Liver (tissue), 8 donors: ENCODE measurements at regions not wholly inside any gene's neighbourhood (a gene's known extent, or its start where the extent isn't known, plus 50 kb on each side); places are given as distances from the start of the nearest gene placed in this dataset.

Source experiments
- DNase-seq: peaks from one replicate; pipeline ENCODE4 v3.0.0-alpha.2; 2017; ENCODE audit warnings: low spot score
- H3K27ac ChIP-seq, 2 donors: one replicate each; pipeline ENCODE4 v1.7.0; 2013; ENCODE audit warnings: inconsistent platforms in 2 of 2, low read length in 2 of 2, control low read depth in 1 of 2, low read depth in 1 of 2, mild to moderate bottlenecking in 1 of 2
- H3K27me3 ChIP-seq, 4 donors: one replicate each; pipeline versions ENCODE4 v1.6.1 to v1.7.0; 2013; ENCODE audit warnings: low read length in 3 of 4, inconsistent platforms in 1 of 4, mild to moderate bottlenecking in 1 of 4, moderate library complexity in 1 of 4; ENCODE audit not compliant: control insufficient read depth in 4 of 4, insufficient read depth in 4 of 4
- H3K36me3 ChIP-seq, 4 donors: one replicate each; pipeline versions ENCODE4 v1.6.1 to v1.7.0; 2013; ENCODE audit warnings: low read length in 3 of 4, mild to moderate bottlenecking in 3 of 4, low read depth in 1 of 4, moderate library complexity in 1 of 4; ENCODE audit not compliant: control insufficient read depth in 4 of 4, insufficient read depth in 3 of 4
- H3K4me1 ChIP-seq, 4 donors: one replicate each; pipeline versions ENCODE4 v1.6.1 to v1.7.0; 2013; ENCODE audit warnings: low read length in 3 of 4, mild to moderate bottlenecking in 3 of 4, moderate library complexity in 1 of 4; ENCODE audit not compliant: control insufficient read depth in 4 of 4, insufficient read depth in 4 of 4
- H3K4me3 ChIP-seq, 3 donors: one replicate each; pipeline versions ENCODE4 v1.6.1 to v1.7.0; 2013; ENCODE audit warnings: low read length in 3 of 3, control low read depth in 1 of 3, low read depth in 1 of 3, mild to moderate bottlenecking in 1 of 3
- H3K9ac ChIP-seq, 2 donors: one replicate each; pipeline ENCODE4 v1.7.0; 2013; ENCODE audit warnings: low read length in 2 of 2, mild to moderate bottlenecking in 2 of 2, moderate library complexity in 2 of 2, control low read depth in 1 of 2, low read depth in 1 of 2
- H3K9me3 ChIP-seq, 4 donors: one replicate each; pipeline versions ENCODE4 v1.6.1 to v1.7.0; 2013; ENCODE audit warnings: low read length in 3 of 4; ENCODE audit not compliant: control insufficient read depth in 4 of 4
- EGR1 ChIP-seq, 2 donors: IDR thresholded peaks; 2 replicates each; pipeline ENCODE4 v1.6.1; 2016 to 2018; ENCODE audit warnings: antibody characterized with exemption in 2 of 2, low read depth in 2 of 2
- FOXA1 ChIP-seq: IDR thresholded peaks from 2 replicates; pipeline ENCODE4 v1.6.1; 2016; ENCODE audit warnings: antibody characterized with exemption
- GABPA ChIP-seq, 2 donors: IDR thresholded peaks in 1 of 2; conservative IDR thresholded peaks in 1 of 2; 2 replicates each; pipeline ENCODE4 v1.6.1; 2016; ENCODE audit warnings: antibody characterized with exemption in 2 of 2, mild to moderate bottlenecking in 1 of 2, moderate library complexity in 1 of 2
- HNF4A ChIP-seq, 2 donors: conservative IDR thresholded peaks; 2 replicates each; pipeline ENCODE4 v1.6.1; 2016; ENCODE audit warnings: antibody characterized with exemption in 2 of 2, mild to moderate bottlenecking in 2 of 2
- HNF4G ChIP-seq: IDR thresholded peaks from 2 replicates; pipeline ENCODE4 v1.6.1; 2016; ENCODE audit warnings: antibody characterized with exemption
- JUND ChIP-seq, 2 donors: IDR thresholded peaks; 2 replicates each; pipeline ENCODE4 v1.6.1; 2016; ENCODE audit warnings: antibody characterized with exemption in 2 of 2
- RAD21 ChIP-seq, 2 donors: IDR thresholded peaks; 2 replicates each; pipeline ENCODE4 v1.6.1; 2016; ENCODE audit warnings: antibody characterized with exemption in 2 of 2, mild to moderate bottlenecking in 2 of 2
- RXRA ChIP-seq, 2 donors: IDR thresholded peaks; 2 replicates each; pipeline ENCODE4 v1.6.1; 2017 to 2018; ENCODE audit warnings: antibody characterized with exemption in 2 of 2, mild to moderate bottlenecking in 1 of 2
- SP1 ChIP-seq: IDR thresholded peaks from 2 replicates; pipeline ENCODE4 v1.6.1; 2018; ENCODE audit warnings: antibody characterized with exemption, mild to moderate bottlenecking
- TAF1 ChIP-seq: conservative IDR thresholded peaks from 2 replicates; pipeline ENCODE4 v1.6.1; 2016; ENCODE audit warnings: antibody characterized with exemption, mild to moderate bottlenecking
- YY1 ChIP-seq: IDR thresholded peaks from 2 replicates; pipeline ENCODE4 v1.6.1; 2016; ENCODE audit warnings: antibody characterized with exemption, mild to moderate bottlenecking
- WGBS: extraction: QIAGEN DNeasy Blood & Tissue Kit; methylation state at CpG from one replicate; pipeline ENCODE4 v1.1.7; 2013; 5-methylcytosine and 5-hydroxymethylcytosine counted together
- TF ChIP-seq, protein P1 (sequence below): fragments of 150-350 bp; IDR thresholded peaks from 2 replicates; pipeline ENCODE4 v1.5.1; 2017; ENCODE audit warnings: improper control_type of control experiment, low read depth, low read length; ENCODE audit not compliant: missing input control
- TF ChIP-seq, protein P2 (sequence below): IDR thresholded peaks from 2 replicates; pipeline ENCODE4 v1.6.1; 2016; ENCODE audit warnings: antibody characterized with exemption
- TF ChIP-seq, protein P3 (sequence below): IDR thresholded peaks from 2 replicates; pipeline ENCODE4 v1.6.1; 2016; ENCODE audit warnings: antibody characterized with exemption, mild to moderate bottlenecking
- donor health status: healthy.
- donor health status: healthy.
- donor health status: healthy.
- donor health status: healthy.
- donor health status: healthy.

DNA sequence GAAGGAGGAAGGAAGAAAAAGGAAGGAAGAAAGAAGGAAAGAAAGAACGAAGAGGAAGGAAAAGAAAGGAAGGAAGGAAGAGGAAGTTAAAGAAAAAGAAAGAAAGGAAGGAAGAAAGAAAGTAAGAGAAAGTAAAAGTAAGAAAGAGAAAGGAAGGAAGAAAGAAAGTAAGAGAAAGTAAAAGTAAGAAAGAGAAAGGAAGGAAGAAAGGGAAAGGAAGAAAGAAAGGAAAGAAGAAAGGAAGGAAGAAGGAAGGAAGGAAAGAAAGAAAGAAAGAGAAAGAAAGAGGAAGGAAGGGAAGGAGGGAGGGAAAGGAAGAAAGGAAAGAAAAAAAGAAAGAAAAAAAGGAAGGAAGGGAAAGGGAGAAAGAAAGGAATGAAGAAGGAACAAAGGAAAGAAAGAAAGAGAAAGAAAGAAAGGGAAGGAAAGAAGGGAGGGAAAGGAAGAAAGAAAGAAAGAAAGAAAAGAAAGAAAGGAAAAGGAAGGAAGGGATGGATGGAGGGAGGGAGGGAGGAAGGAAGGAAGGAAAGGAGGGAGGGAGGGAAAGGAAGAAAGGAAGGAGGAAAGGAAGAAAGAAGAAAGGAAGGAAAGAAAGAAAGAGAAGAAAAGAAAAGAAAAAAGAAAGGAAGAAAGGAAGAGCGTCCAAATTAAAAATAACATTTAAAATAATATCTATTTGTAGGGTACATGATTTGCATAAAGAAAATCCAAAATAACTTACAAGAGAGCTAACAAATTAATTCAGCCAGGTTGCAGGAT lies 827.9 kb downstream of the TSN start:
- H3K27ac ChIP-seq, result no peak overlapping the region
- no peak for DNase-seq

DNA sequence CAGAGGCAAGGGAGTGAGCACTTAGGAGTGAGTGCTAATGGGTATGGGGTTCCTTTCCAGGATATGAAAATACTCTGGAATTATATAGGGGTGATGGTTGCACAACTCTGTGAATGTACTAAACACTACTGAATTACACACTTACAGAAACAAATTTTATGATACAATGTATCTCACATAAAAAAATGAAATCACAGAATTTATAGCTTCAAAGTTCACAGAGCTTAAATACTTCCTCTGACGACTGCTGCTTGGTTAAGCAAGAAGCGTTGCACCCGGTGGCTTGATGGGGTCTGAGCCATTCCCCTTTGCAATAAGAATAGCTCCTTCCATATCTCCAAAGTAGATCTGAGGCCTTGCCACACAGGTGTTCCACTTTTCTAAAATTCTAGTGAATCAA lies 835.1 kb downstream of the TSN start:
- Histone ChIP-seq H3K4me3 (no peak overlapping the region), H3K27ac (no peak overlapping the region), H3K9me3 (no peaks in the 10 kb centered on the region), H3K27me3 (no peaks in the 10 kb centered on the region), H3K36me3 (no peaks in the 10 kb centered on the region), H3K9ac (no peak overlapping the region), H3K4me1 (no peaks in the 10 kb centered on the region)
- no peak for TF ChIP-seq JUND (IDR thresholded peaks at IDR 0.05)
- TF ChIP-seq, protein P1, sequence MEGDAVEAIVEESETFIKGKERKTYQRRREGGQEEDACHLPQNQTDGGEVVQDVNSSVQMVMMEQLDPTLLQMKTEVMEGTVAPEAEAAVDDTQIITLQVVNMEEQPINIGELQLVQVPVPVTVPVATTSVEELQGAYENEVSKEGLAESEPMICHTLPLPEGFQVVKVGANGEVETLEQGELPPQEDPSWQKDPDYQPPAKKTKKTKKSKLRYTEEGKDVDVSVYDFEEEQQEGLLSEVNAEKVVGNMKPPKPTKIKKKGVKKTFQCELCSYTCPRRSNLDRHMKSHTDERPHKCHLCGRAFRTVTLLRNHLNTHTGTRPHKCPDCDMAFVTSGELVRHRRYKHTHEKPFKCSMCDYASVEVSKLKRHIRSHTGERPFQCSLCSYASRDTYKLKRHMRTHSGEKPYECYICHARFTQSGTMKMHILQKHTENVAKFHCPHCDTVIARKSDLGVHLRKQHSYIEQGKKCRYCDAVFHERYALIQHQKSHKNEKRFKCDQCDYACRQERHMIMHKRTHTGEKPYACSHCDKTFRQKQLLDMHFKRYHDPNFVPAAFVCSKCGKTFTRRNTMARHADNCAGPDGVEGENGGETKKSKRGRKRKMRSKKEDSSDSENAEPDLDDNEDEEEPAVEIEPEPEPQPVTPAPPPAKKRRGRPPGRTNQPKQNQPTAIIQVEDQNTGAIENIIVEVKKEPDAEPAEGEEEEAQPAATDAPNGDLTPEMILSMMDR, result no peak
- WGBS, result 80% methylated on average over 3 of the region's 3 CpGs
- no peak for DNase-seq

More for the DNA sequence above, 827.9 kb downstream of the TSN start:
- H3K27me3 ChIP-seq, result no peaks in the 10 kb centered on the region
- H3K9me3 ChIP-seq, result peaks cover 0 to 2% (median 0%) of the 10 kb centered on the region in 4 donors
- TF ChIP-seq EGR1 (IDR thresholded peaks at IDR 0.05; ENCODE audit: low read depth in 2 of 2) (no peak), GABPA (IDR thresholded peaks at IDR 0.05 in 1 of 2, conservative IDR thresholded peaks at IDR 0.05 in 1 of 2) (no peak), HNF4A (conservative IDR thresholded peaks at IDR 0.05) (no peak), JUND (IDR thresholded peaks at IDR 0.05) (no peak), RXRA (IDR thresholded peaks at IDR 0.05) (no peak), SP1 (no peak), FOXA1 (no peak), HNF4G (no peak), YY1 (no peak)
- TF ChIP-seq, protein P2, sequence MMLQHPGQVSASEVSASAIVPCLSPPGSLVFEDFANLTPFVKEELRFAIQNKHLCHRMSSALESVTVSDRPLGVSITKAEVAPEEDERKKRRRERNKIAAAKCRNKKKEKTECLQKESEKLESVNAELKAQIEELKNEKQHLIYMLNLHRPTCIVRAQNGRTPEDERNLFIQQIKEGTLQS, result no peak
- TF ChIP-seq, protein P1, result no peak
- WGBS, result 81% methylated on average over 2 of the region's 2 CpGs
- no peaks in the 10 kb centered on the region for H3K4me1 ChIP-seq
- no peak overlapping the region for H3K9ac ChIP-seq
- H3K4me3 ChIP-seq, result no peak overlapping the region
- H3K36me3 ChIP-seq, result no peaks in the 10 kb centered on the region

DNA sequence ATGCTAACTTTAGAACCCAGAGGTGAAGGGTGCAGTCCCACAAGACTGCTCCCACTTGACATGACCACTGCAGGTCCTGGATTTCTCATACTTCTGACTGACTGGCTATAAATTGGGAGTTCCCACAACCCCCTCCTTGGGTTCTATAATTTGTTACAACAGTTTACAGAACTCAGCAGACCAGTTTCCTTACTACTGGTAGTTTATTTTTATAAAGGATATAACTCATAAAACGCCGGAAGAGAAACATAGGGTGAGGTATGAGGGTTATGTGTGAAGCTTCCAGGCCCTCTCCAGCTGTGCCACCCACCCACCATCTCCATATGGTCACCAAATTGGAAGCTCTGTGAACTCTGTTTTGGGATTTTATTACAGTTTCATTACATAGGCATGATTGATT lies 839.6 kb downstream of the TSN start:
- TF ChIP-seq JUND (IDR thresholded peaks at IDR 0.05), result no peak
- TF ChIP-seq, protein P3, sequence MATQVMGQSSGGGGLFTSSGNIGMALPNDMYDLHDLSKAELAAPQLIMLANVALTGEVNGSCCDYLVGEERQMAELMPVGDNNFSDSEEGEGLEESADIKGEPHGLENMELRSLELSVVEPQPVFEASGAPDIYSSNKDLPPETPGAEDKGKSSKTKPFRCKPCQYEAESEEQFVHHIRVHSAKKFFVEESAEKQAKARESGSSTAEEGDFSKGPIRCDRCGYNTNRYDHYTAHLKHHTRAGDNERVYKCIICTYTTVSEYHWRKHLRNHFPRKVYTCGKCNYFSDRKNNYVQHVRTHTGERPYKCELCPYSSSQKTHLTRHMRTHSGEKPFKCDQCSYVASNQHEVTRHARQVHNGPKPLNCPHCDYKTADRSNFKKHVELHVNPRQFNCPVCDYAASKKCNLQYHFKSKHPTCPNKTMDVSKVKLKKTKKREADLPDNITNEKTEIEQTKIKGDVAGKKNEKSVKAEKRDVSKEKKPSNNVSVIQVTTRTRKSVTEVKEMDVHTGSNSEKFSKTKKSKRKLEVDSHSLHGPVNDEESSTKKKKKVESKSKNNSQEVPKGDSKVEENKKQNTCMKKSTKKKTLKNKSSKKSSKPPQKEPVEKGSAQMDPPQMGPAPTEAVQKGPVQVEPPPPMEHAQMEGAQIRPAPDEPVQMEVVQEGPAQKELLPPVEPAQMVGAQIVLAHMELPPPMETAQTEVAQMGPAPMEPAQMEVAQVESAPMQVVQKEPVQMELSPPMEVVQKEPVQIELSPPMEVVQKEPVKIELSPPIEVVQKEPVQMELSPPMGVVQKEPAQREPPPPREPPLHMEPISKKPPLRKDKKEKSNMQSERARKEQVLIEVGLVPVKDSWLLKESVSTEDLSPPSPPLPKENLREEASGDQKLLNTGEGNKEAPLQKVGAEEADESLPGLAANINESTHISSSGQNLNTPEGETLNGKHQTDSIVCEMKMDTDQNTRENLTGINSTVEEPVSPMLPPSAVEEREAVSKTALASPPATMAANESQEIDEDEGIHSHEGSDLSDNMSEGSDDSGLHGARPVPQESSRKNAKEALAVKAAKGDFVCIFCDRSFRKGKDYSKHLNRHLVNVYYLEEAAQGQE, result no peak
- no peak for TF ChIP-seq RXRA (IDR thresholded peaks at IDR 0.05)
- TF ChIP-seq RAD21 (IDR thresholded peaks at IDR 0.05), result no peak
- no peak for TF ChIP-seq YY1
- TF ChIP-seq HNF4A (conservative IDR thresholded peaks at IDR 0.05), result no peak
- no peak for TF ChIP-seq SP1
- TF ChIP-seq GABPA (IDR thresholded peaks at IDR 0.05 in 1 of 2, conservative IDR thresholded peaks at IDR 0.05 in 1 of 2), result no peak
- TF ChIP-seq TAF1, result no peak
- Histone ChIP-seq H3K4me1 (no peaks in the 10 kb centered on the region), H3K36me3 (no peaks in the 10 kb centered on the region), H3K4me3 (no peak overlapping the region), H3K9me3 (no peaks in the 10 kb centered on the region), H3K27ac (no peak overlapping the region), H3K9ac (no peak overlapping the region), H3K27me3 (no peaks in the 10 kb centered on the region)
- WGBS, result 72% methylated on average over 2 of the region's 2 CpGs
- no peak for DNase-seq
